GM04503 (cell line): ENCODE measurements at regions not wholly inside any gene's neighbourhood (a gene's known extent, or its start where the extent isn't known, plus 50 kb on each side); places are given as distances from the start of the nearest gene placed in this dataset.

ENCODE experiments used
- DNase-seq: peaks from one replicate; pipeline ENCODE4 v3.0.0-alpha.2; 2012; ENCODE audit warnings: low read depth

DNA sequence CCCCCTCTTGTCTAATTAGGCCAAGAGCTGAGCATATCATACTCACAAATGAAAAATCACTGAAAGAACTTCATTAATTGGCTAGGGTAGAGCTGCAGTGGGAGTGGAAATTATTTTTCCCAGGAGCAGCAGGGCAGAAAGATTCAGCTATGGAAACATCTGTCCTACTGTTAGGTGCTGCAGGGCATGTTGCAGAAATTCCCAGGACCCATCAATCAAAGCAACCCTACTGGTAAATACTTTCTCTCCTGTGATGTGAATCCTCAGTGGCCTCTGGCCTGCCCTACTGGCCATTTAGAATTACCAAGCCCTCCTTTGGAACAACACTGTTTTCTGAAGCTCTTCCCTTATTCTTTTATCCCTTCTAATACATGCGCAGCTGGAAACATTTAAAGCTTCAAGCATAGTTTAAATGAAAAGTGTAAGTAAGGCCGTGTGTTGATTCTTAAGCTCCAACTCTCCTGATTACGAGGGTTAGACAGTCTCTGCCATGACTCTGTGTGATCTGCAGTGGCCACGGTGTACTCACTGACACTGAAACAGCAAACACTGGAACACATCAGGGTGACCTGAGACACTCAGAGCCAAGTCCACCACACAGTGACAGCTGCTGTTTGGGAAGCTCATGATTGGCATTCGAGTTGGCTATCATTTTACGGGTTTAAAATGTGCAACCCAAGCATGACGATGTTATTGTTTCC lies 62.6 kb upstream of the TMCC3 start:
- no peak for DNase-seq

DNA sequence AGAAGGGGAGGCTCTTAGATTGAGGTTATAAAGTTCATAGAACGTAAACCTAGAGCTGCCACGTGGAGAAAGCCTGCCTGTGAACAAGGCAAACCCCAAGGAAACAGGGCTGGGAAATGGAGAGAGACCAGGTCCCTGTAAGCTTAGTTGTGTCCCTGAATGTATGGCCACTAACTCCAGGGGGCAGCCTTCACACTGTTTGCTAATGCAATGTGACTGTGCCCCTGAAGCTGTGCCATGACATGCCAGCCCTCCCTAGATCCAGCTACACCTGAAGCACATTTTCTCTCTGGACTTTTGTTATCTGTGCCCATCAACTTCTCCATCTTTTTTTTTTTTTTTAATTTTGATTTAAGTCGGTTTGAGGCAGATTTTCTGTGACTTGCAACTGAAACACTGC lies 60.6 kb upstream of the TMCC3 start:
- no peak for DNase-seq

- DNase-seq, result no peak
These were observed 57.5 kb upstream of the TMCC3 start for GRCh38 chr12:94707892-94708291.

DNA sequence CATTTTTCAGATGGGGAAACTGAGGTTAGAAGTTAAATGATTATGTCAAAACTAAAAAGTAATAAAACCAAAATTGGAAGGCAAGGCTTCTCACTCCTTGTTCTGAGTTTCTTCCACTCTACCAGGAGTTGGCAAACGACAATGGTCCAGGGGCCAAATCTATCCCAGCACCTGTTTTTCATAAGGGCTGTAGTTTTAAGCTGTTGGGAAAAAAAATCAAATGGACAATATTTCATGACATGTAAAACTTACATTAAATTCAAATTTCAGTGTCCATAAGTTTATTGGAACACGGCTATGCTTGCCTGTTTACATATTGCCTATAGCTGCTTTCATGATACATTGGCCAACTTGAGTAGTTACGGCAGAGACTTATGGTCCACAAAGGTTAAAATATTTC lies 56.7 kb upstream of the TMCC3 start:
- no peak for DNase-seq

- DNase-seq, result no peak
These were observed 55.9 kb upstream of the TMCC3 start for GRCh38 chr12:94706250-94706661.

GRCh38 chr12:94705676-94706075 lies 55.3 kb upstream of the TMCC3 start:
- no peak for DNase-seq

- no peak for DNase-seq
These were observed 54.3 kb upstream of the TMCC3 start for GRCh38 chr12:94704452-94705306.

DNA sequence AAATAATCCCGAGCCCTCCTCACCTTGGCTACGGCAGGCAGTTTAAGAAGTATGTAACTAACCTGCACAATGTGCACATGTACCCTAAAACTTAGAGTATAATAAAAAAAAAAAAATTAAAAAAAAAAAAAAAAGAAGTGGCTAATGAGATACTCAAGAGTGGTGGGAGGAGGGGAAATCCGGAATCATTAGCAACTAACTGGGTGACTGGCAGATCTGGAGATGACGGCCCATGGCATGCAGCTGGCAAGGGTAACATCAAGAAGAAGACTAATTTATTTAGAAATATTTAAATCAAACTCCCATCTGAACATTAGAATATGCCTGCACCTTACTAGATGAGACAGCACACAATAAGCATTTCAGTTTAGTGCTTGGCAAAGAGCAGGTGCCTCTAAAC lies 52.3 kb upstream of the TMCC3 start:
- DNase-seq, result no peak

DNA sequence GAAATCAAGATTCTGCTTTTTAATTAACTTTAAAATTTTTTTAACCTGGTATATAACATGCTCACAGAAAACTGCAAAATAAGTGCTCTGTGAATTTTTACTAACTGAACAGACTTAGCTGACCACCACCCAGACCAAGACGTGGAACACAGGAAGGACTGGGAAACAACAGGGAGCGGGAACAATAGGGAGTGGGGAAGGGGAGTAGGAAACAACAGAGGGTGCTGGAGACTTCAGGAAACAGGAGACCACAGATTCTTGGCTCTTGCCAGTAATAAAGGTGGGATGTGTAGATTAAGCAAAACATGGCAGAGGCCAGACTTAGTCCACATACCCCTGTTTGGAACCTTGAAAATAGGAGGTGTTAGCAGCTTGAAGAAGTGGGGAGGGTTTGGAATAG lies 51.4 kb upstream of the TMCC3 start:
- no peak for DNase-seq

GRCh38 chr12:94700662-94701061 lies 50.3 kb upstream of the TMCC3 start:
- DNase-seq, result no peak
